PC-3 (cell line): ENCODE measurements at regions not wholly inside any gene's neighbourhood (a gene's known extent, or its start where the extent isn't known, plus 50 kb on each side); places are given as distances from the start of the nearest gene placed in this dataset.

Source experiments
- EZH2phosphoT487 ChIP-seq: fragments of 300-600 bp; sonication (generic); IDR thresholded peaks from 2 replicates; pipeline ENCODE4 v1.6.1; 2018; ENCODE audit warnings: mild to moderate bottlenecking, antibody characterized with exemption, low read length, borderline replicate concordance
- TF ChIP-seq, protein P1 (sequence below): fragments of 300-600 bp; sonication (generic); conservative IDR thresholded peaks from 2 replicates; pipeline ENCODE4 v1.5.1; 2017; ENCODE audit warnings: antibody characterized with exemption, low read depth, mild to moderate bottlenecking, low read length

DNA sequence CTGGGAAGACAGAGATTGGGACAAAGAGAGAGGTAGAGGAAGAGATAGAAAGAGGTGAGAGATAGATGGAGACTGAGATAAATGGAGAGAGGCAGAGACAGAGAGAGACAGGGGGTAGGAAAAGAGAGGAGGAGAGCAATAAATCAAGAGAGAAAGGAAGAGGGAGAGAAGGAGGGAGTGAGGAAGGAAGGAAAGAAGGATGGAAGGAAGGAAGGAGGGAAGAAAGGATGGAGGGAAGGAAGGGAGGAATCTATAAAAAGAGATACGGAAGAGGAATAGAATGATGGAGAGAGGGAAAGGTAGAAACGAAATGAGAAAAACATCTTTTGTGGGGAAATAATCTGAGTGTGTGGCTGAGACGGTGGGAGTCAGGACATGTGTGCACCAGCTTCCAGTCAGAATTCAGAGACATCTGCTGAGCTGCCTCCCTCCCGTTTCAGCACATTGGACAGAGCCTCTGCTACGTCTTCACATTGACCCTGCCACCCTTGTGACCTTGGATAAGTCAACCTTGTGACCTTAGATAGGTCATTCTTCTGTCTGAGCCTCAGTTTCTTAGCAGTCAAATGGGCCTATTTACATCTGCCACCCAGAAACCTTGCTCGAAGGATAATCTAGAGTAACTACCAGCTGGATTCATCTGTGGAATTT is 417.8 kb downstream of the MIAT start:
- TF ChIP-seq, protein P1, sequence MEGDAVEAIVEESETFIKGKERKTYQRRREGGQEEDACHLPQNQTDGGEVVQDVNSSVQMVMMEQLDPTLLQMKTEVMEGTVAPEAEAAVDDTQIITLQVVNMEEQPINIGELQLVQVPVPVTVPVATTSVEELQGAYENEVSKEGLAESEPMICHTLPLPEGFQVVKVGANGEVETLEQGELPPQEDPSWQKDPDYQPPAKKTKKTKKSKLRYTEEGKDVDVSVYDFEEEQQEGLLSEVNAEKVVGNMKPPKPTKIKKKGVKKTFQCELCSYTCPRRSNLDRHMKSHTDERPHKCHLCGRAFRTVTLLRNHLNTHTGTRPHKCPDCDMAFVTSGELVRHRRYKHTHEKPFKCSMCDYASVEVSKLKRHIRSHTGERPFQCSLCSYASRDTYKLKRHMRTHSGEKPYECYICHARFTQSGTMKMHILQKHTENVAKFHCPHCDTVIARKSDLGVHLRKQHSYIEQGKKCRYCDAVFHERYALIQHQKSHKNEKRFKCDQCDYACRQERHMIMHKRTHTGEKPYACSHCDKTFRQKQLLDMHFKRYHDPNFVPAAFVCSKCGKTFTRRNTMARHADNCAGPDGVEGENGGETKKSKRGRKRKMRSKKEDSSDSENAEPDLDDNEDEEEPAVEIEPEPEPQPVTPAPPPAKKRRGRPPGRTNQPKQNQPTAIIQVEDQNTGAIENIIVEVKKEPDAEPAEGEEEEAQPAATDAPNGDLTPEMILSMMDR: no peak
- TF ChIP-seq EZH2phosphoT487: no peak
